ENCODE measurements at regions not wholly inside any gene's neighbourhood (a gene's known extent, or its start where the extent isn't known, plus 50 kb on each side); places are given as distances from the start of the nearest gene placed in this dataset.

DNA sequence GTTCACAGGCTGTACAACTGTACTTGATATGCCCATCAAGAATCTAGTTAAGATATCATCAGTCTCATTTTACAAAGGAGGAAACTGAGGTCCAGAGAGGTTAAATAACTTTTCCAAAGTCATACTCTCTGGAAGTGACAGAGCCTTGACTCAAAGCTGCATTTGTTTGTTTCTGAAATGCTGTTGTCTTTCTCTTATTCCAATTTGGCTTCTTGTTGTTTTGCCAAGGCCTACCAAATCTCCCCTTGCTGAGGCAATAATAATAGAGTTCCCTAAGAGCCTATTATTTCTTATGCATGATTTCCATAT, 79.8 kb upstream of the C12orf71 start:
- Histone ChIP-seq H3K27me3 (ENCODE audit: control insufficient read depth, low read length) (no peaks in the 10 kb centered on the region), H3K9me2 (replicated peaks; ENCODE audit: control insufficient read depth, low read length) (no peaks in the 10 kb centered on the region), H3K9me3 (ENCODE audit: control insufficient read depth, insufficient read depth, low read length) (no peaks in the 10 kb centered on the region), H4K20me1 (ENCODE audit: control insufficient read depth, insufficient read depth, low read depth, low read length) (no peaks in the 10 kb centered on the region), H3K27ac (ENCODE audit: low read depth, low read length) (no peak overlapping the region), H3K36me3 (ENCODE audit: control insufficient read depth, low read length) (no peaks in the 10 kb centered on the region), H3K79me2 (ENCODE audit: control insufficient read depth, low read length) (no peaks in the 10 kb centered on the region), H3K4me2 (ENCODE audit: low read length) (no peak overlapping the region), H3K4me1 (ENCODE audit: control insufficient read depth, low read length) (0 out of 2 replicates have a peak, but pooled peaks cover 5% of the 10 kb centered on the region), H3F3A (ENCODE audit: control insufficient read depth, insufficient read depth) (no peaks in the 10 kb centered on the region), H3K4me3 (ENCODE audit: low read length) (no peak overlapping the region)
- TF ChIP-seq, protein P1, sequence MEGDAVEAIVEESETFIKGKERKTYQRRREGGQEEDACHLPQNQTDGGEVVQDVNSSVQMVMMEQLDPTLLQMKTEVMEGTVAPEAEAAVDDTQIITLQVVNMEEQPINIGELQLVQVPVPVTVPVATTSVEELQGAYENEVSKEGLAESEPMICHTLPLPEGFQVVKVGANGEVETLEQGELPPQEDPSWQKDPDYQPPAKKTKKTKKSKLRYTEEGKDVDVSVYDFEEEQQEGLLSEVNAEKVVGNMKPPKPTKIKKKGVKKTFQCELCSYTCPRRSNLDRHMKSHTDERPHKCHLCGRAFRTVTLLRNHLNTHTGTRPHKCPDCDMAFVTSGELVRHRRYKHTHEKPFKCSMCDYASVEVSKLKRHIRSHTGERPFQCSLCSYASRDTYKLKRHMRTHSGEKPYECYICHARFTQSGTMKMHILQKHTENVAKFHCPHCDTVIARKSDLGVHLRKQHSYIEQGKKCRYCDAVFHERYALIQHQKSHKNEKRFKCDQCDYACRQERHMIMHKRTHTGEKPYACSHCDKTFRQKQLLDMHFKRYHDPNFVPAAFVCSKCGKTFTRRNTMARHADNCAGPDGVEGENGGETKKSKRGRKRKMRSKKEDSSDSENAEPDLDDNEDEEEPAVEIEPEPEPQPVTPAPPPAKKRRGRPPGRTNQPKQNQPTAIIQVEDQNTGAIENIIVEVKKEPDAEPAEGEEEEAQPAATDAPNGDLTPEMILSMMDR (IDR thresholded peaks at IDR 0.05; ENCODE audit: low read depth, low read length, poor library complexity, severe bottlenecking), result no peak
- TF ChIP-seq EZH2phosphoT487 (IDR thresholded peaks at IDR 0.05; ENCODE audit: borderline replicate concordance, low read length), result no peak

DNA sequence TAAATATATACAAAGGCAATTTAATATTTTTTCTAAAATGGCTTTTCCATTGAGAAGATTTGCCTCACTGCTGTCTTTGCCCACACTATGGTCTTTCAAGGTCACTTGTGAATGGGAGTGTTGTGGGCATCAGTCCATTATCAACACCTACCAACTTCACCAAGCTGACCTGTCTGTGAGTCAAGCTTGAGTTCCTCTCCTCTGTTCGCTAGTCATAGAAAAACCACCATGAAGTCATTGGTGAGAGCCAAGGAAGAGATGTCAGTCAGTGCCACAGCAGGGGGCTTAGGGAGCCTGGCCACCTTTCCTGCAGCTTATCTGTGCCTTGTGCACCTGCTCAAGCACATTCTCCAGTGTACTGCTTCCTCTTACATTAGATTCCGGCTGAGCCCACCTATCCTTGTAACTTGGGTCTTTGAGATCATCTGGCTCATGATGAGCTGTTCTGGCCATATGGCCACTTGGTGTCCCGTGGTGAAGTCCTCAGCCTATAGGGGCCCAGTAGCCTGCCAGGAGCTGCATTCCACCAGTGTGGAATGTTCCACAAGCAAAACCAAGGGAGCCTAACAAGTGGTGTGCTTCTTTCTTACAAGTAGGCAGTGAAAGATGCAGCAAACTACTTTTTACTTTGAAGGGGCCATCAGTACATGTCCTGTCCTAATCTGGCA, 80.8 kb upstream of the C12orf71 start:
- Histone ChIP-seq H3K9me3 (ENCODE audit: control insufficient read depth, insufficient read depth, low read length) (no peaks in the 10 kb centered on the region), H4K20me1 (ENCODE audit: control insufficient read depth, insufficient read depth, low read depth, low read length) (no peaks in the 10 kb centered on the region), H3K4me2 (ENCODE audit: low read length) (no peak overlapping the region), H3F3A (ENCODE audit: control insufficient read depth, insufficient read depth) (no peaks in the 10 kb centered on the region), H3K79me2 (ENCODE audit: control insufficient read depth, low read length) (no peaks in the 10 kb centered on the region), H3K27me3 (ENCODE audit: control insufficient read depth, low read length) (no peaks in the 10 kb centered on the region), H3K36me3 (ENCODE audit: control insufficient read depth, low read length) (no peaks in the 10 kb centered on the region), H3K4me1 (ENCODE audit: control insufficient read depth, low read length) (0 out of 2 replicates have a peak, but pooled peaks cover 5% of the 10 kb centered on the region), H3K4me3 (ENCODE audit: low read length) (no peak overlapping the region), H3K9me2 (replicated peaks; ENCODE audit: control insufficient read depth, low read length) (no peaks in the 10 kb centered on the region), H3K27ac (ENCODE audit: low read depth, low read length) (no peak overlapping the region)
- TF ChIP-seq, protein P1 (IDR thresholded peaks at IDR 0.05; ENCODE audit: low read depth, low read length, poor library complexity, severe bottlenecking), result no peak
- TF ChIP-seq EZH2phosphoT487 (IDR thresholded peaks at IDR 0.05; ENCODE audit: borderline replicate concordance, low read length), result no peak

GRCh38 chr12:27163894-27164293, 80.2 kb upstream of the STK38L start:
- H4K20me1 ChIP-seq (ENCODE audit: control insufficient read depth, insufficient read depth, low read depth, low read length), result no peaks in the 10 kb centered on the region
- no peaks in the 10 kb centered on the region for H3K79me2 ChIP-seq (ENCODE audit: control insufficient read depth, low read length)
- no peak overlapping the region for H3K4me3 ChIP-seq (ENCODE audit: low read length)
- no peaks in the 10 kb centered on the region for H3F3A ChIP-seq (ENCODE audit: control insufficient read depth, insufficient read depth)
- TF ChIP-seq EZH2phosphoT487 (IDR thresholded peaks at IDR 0.05; ENCODE audit: borderline replicate concordance, low read length), result no peak
- TF ChIP-seq, protein P1 (IDR thresholded peaks at IDR 0.05; ENCODE audit: low read depth, low read length, poor library complexity, severe bottlenecking), result no peak
- H3K4me1 ChIP-seq (ENCODE audit: control insufficient read depth, low read length), result 0 out of 2 replicates have a peak, but pooled peaks cover 5% of the 10 kb centered on the region
- no peak overlapping the region for H3K4me2 ChIP-seq (ENCODE audit: low read length)
- no peaks in the 10 kb centered on the region for H3K9me3 ChIP-seq (ENCODE audit: control insufficient read depth, insufficient read depth, low read length)
- H3K9me2 ChIP-seq (replicated peaks; ENCODE audit: control insufficient read depth, low read length), result no peaks in the 10 kb centered on the region
- no peaks in the 10 kb centered on the region for H3K27me3 ChIP-seq (ENCODE audit: control insufficient read depth, low read length)
- no peaks in the 10 kb centered on the region for H3K36me3 ChIP-seq (ENCODE audit: control insufficient read depth, low read length)
- H3K27ac ChIP-seq (ENCODE audit: low read depth, low read length), result no peak overlapping the region
